WTC11 (cell line): ENCODE measurements at regions not wholly inside any gene's neighbourhood (a gene's known extent, or its start where the extent isn't known, plus 50 kb on each side); places are given as distances from the start of the nearest gene placed in this dataset.

ENCODE experiments used
- ATAC-seq: fragments of 200-7000 bp; cut with Tn5 transposase; 2 replicates; pipeline ENCODE4 v1.10.0; 2021; ENCODE audit warnings: mild to moderate bottlenecking, moderate library complexity
- CTCF ChIA-PET: fragments of 300-600 bp; sonication (Branson Sonifier 250); formaldehyde crosslinking; loops from one replicate; lab custom pipeline; 2021; ENCODE audit warnings: antibody characterized with exemption; lab: Charles Lee
- POLR2A ChIA-PET: fragments of 350-600 bp; sonication (Branson Sonifier 250); formaldehyde crosslinking; loops from one replicate; lab custom pipeline; 2021; ENCODE audit warnings: antibody characterized with exemption; lab: Charles Lee
- DNase-seq: peaks from one replicate; pipeline ENCODE4 v3.0.0; 2021; ENCODE audit warnings: low spot score
- H3K27ac Mint-ChIP-seq: 2 replicates; pipeline ENCODE4 v1.8.0; 2021; ENCODE audit warnings: mixed read lengths
- H3K27me3 Mint-ChIP-seq: 2 replicates; pipeline ENCODE4 v1.8.0; 2021; ENCODE audit warnings: low read depth, mild to moderate bottlenecking, moderate library complexity, mixed read lengths
- H3K36me3 Mint-ChIP-seq: 2 replicates; pipeline ENCODE4 v1.8.0; 2021; ENCODE audit warnings: mixed read lengths
- H3K4me1 Mint-ChIP-seq: 2 replicates; pipeline ENCODE4 v1.8.0; 2022; ENCODE audit warnings: mixed read lengths
- H3K4me3 Mint-ChIP-seq: 2 replicates; pipeline ENCODE4 v1.8.0; 2021; ENCODE audit warnings: mild to moderate bottlenecking, moderate library complexity, mixed read lengths
- H3K9me3 Mint-ChIP-seq: 2 replicates; pipeline ENCODE4 v1.8.0; 2021; ENCODE audit warnings: mixed read lengths
- ARID4B ChIP-seq: sonication (generic); formaldehyde crosslinking; IDR thresholded peaks from 2 replicates; pipeline ENCODE4 v1.8.0; 2023; ENCODE audit warnings: missing genetic modification reagents, mild to moderate bottlenecking, borderline replicate concordance
- CREB1 ChIP-seq: sonication (generic); formaldehyde crosslinking; IDR thresholded peaks from 2 replicates; pipeline ENCODE4 v1.8.0; 2023; ENCODE audit warnings: mild to moderate bottlenecking, missing genetic modification reagents
- E2F4 ChIP-seq: sonication (generic); formaldehyde crosslinking; IDR thresholded peaks from 2 replicates; pipeline ENCODE4 v1.8.1; 2022; ENCODE audit warnings: low read depth, mild to moderate bottlenecking, moderate library complexity, missing genetic modification reagents, borderline replicate concordance
- ERG ChIP-seq: fragments of 250-450 bp; sonication (Bioruptor Pico); IDR thresholded peaks from 2 replicates; pipeline ENCODE4 v1.8.0; 2021; ENCODE audit warnings: mild to moderate bottlenecking
- FOXP4 ChIP-seq: sonication (generic); formaldehyde crosslinking; IDR thresholded peaks from 2 replicates; pipeline ENCODE4 v1.8.0; 2022; ENCODE audit warnings: mild to moderate bottlenecking, missing genetic modification reagents
- HMGA2 ChIP-seq: fragments of 250-450 bp; sonication (Bioruptor Pico); IDR thresholded peaks from 2 replicates; pipeline ENCODE4 v1.4.0; 2021; ENCODE audit warnings: mild to moderate bottlenecking, moderate library complexity
- IRF1 ChIP-seq: sonication (generic); formaldehyde crosslinking; IDR thresholded peaks from 2 replicates; pipeline ENCODE4 v1.8.0; 2023; ENCODE audit warnings: missing genetic modification reagents
- JAZF1 ChIP-seq: fragments of 250-450 bp; sonication (Bioruptor Pico); IDR thresholded peaks from 2 replicates; pipeline ENCODE4 v1.9.0; 2021; ENCODE audit warnings: moderate library complexity, mild to moderate bottlenecking, inconsistent platforms
- JUN ChIP-seq: sonication (generic); formaldehyde crosslinking; IDR thresholded peaks from 2 replicates; pipeline ENCODE4 v1.8.0; 2023; ENCODE audit warnings: mild to moderate bottlenecking, missing genetic modification reagents
- MAX ChIP-seq: sonication (generic); formaldehyde crosslinking; IDR thresholded peaks from 2 replicates; pipeline ENCODE4 v1.8.0; 2022; ENCODE audit warnings: mild to moderate bottlenecking, missing genetic modification reagents
- MLX ChIP-seq: sonication (generic); formaldehyde crosslinking; IDR thresholded peaks from 2 replicates; pipeline ENCODE4 v1.8.1; 2023; ENCODE audit warnings: mild to moderate bottlenecking, missing genetic modification reagents, moderate library complexity
- NR2C2 ChIP-seq: sonication (generic); formaldehyde crosslinking; IDR thresholded peaks from 2 replicates; pipeline ENCODE4 v1.8.0; 2022; ENCODE audit warnings: mild to moderate bottlenecking, missing genetic modification reagents
- NR3C1 ChIP-seq: sonication (generic); formaldehyde crosslinking; conservative IDR thresholded peaks from 2 replicates; pipeline ENCODE4 v1.8.1; 2023; ENCODE audit warnings: low read depth, mild to moderate bottlenecking, missing genetic modification reagents
- PREB ChIP-seq: sonication (generic); formaldehyde crosslinking; IDR thresholded peaks from 2 replicates; pipeline ENCODE4 v1.8.1; 2022; ENCODE audit warnings: mild to moderate bottlenecking, missing genetic modification reagents, moderate library complexity, borderline replicate concordance
- RELA ChIP-seq: sonication (generic); formaldehyde crosslinking; IDR thresholded peaks from 2 replicates; pipeline ENCODE4 v1.8.1; 2022; ENCODE audit warnings: missing genetic modification reagents, mild to moderate bottlenecking, borderline replicate concordance
- TCF7 ChIP-seq: sonication (generic); formaldehyde crosslinking; IDR thresholded peaks from 2 replicates; pipeline ENCODE4 v1.8.0; 2022; ENCODE audit warnings: mild to moderate bottlenecking, low read depth, missing genetic modification reagents, moderate library complexity
- TEAD4 ChIP-seq: sonication (generic); formaldehyde crosslinking; IDR thresholded peaks from 2 replicates; pipeline ENCODE4 v1.8.0; 2022; ENCODE audit warnings: mild to moderate bottlenecking, missing genetic modification reagents
- USF1 ChIP-seq: sonication (generic); formaldehyde crosslinking; IDR thresholded peaks from 2 replicates; pipeline ENCODE4 v1.8.0; 2022; ENCODE audit warnings: mild to moderate bottlenecking, missing genetic modification reagents
- ZNF396 ChIP-seq: fragments of 250-450 bp; sonication (Bioruptor Pico); IDR thresholded peaks from 2 replicates; pipeline ENCODE4 v1.8.0; 2021; ENCODE audit warnings: mild to moderate bottlenecking, moderate library complexity, borderline replicate concordance
- ZNF512 ChIP-seq: sonication (generic); formaldehyde crosslinking; IDR thresholded peaks from 2 replicates; pipeline ENCODE4 v1.8.1; 2022; ENCODE audit warnings: missing genetic modification reagents, borderline replicate concordance

- TF ChIP-seq FOXP4 (no peak), NR3C1 (CRISPR knock-in tag) (no peak), HMGA2 (no peak), ERG (CRISPR knock-in tag) (no peak), ARID4B (CRISPR knock-in tag) (no peak), ZNF512 (no peak)
- ChIA-PET CTCF (interaction anchor here (1.2 kb wide), 1 partner anchor 159 kb away, joined by 3 read pairs; no protein-coding TSS in a partner anchor), POLR2A (no interaction called here)
- Mint-ChIP-seq H3K9me3 (0 out of 2 replicates have a peak, but pooled peaks cover 4% of the 10 kb centered on the region), H3K27me3 (no peaks in the 10 kb centered on the region), H3K36me3 (no peaks in the 10 kb centered on the region), H3K4me3 (no peak overlapping the region), H3K4me1 (peaks cover 40% of the 10 kb centered on the region), H3K27ac (no peak overlapping the region)
- DNase-seq (no peak), ATAC-seq (no peak)
Observed at GRCh38 chr9:84556556-84556955, 113.0 kb upstream of the NTRK2 start.

- no peak overlapping the region for H3K4me3 Mint-ChIP-seq
- H3K4me1 Mint-ChIP-seq = peaks cover 30% of the 10 kb centered on the region
- no peak overlapping the region for H3K27ac Mint-ChIP-seq
- CTCF ChIA-PET = no interaction called here
- H3K9me3 Mint-ChIP-seq = no peaks in the 10 kb centered on the region
- TF ChIP-seq E2F4 (CRISPR knock-in tag) = no peak
- TF ChIP-seq CREB1 (CRISPR knock-in tag) = no peak
- TF ChIP-seq MAX (CRISPR knock-in tag) = no peak
- no peak for TF ChIP-seq IRF1
- TF ChIP-seq TCF7 = no peak
- no peak for TF ChIP-seq JAZF1 (CRISPR knock-in tag)
- TF ChIP-seq JUN (CRISPR knock-in tag) = no peak
- TF ChIP-seq NR2C2 (CRISPR knock-in tag) = no peak
- TF ChIP-seq TEAD4 = no peak
- TF ChIP-seq RELA (CRISPR knock-in tag) = no peak
- no peak for TF ChIP-seq PREB (CRISPR knock-in tag)
- TF ChIP-seq ZNF396 (CRISPR knock-in tag) = no peak
- TF ChIP-seq MLX (CRISPR knock-in tag) = no peak
- TF ChIP-seq USF1 (CRISPR knock-in tag) = no peak
- no peak for DNase-seq
- H3K36me3 Mint-ChIP-seq = no peaks in the 10 kb centered on the region
- ATAC-seq = no peak
- POLR2A ChIA-PET = no interaction called here
- no peaks in the 10 kb centered on the region for H3K27me3 Mint-ChIP-seq
Observed at GRCh38 chr9:84557751-84558150, 111.8 kb upstream of the NTRK2 start.
